NCI-H226 (cell line): ENCODE measurements at regions not wholly inside any gene's neighbourhood (a gene's known extent, or its start where the extent isn't known, plus 50 kb on each side); places are given as distances from the start of the nearest gene placed in this dataset.
A peak's percentile ranks its signal among the peaks of the same experiment; 100 is the strongest.
"Not testable (repeated sequence)": the region's sequence is repeated elsewhere in the genome, so short reads cannot be mapped to it uniquely, and the experiment has no call there.

Experiments used
- DNase-seq: peaks from one replicate; pipeline ENCODE4 v3.0.0-alpha.2; 2015

DNA sequence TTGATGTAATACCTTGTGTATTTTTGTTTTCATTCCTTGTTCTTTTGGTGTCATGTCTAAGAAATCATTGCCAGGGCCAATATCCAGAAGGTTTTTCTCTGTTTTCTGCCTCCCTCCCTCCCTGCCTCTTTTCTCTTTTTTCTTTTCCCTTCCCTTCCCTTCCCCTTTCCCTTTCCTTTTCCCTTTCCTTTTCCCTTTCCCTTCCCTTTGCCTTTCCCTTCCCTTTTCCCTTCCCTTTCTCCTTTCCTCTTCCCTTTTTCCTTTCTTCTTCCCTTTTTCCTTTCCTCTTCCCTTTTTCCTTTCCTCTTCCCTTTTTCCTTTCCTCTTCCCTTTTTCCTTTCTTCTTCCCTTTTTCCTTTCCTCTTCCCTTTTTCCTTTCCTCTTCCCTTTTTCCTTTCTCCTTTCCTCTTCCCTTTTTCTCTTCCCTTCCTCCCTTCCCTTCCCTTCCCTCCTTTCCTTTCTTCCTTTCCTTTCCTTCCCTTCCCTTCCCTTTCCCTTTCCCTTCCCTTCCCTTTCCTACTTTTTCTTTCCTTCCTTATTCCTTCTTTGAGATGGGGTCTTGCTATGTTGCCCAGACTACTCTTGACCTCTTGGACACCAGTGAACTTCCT, 646.1 kb downstream of the RAPGEF2 start:
- no peak for DNase-seq

DNA sequence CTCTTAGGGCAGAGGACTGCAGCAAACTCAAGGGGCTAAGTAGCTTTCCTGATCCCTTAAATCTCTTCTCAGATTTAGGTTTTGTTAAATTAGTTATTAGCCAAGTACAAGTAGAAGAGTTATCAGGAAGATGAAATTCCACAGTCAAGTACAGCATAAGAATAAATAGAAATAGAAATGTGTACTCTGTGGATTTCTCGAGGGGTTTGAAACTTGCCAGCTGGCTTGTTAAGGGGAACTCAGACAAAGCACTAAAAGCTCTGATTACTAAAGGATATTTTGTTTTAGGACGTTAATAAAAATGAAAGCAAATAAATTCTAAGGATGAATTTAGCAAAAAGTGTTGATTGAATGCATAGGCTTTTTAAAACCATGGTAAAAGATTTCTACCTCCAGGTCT, 654.6 kb downstream of the RAPGEF2 start:
- DNase-seq = no peak

DNA sequence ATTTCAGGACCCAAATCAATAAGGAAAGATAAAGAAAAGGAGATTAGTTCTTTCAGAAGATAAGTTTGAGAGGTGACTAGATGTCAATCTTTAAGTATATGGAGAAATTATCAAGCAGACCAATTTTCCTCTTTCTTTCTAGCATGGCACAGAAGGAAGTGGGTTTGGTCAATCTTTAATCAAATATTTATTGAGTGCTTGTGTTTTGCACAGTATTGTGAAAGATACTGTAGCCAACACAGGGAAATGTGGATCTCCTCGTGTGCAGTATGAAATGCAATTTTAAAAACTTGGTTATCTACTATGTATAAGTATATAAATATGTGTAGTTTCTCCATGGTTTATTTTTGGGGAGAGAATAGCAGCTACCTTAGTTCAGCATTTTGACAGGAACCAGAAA, 655.2 kb downstream of the RAPGEF2 start:
- DNase-seq = no peak

DNA sequence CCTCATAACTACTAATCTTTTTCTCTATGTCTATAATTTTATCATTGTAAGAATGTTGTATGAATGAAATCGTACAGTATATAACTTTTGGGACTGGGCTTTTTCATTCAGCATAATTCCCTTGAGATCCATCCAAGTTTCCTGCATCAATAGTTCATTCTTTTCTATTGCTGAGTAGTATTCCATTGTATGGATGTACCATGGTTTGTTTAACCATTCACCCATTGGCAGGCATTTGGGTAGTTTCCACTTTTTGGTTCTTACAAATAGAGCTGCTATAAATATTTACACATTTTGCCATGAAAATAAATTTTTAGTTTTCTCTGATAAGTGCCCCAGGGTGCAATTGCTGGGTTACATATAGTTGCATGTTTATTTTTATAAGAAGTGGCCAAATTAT, 659.8 kb downstream of the RAPGEF2 start:
- DNase-seq = no peak

DNA sequence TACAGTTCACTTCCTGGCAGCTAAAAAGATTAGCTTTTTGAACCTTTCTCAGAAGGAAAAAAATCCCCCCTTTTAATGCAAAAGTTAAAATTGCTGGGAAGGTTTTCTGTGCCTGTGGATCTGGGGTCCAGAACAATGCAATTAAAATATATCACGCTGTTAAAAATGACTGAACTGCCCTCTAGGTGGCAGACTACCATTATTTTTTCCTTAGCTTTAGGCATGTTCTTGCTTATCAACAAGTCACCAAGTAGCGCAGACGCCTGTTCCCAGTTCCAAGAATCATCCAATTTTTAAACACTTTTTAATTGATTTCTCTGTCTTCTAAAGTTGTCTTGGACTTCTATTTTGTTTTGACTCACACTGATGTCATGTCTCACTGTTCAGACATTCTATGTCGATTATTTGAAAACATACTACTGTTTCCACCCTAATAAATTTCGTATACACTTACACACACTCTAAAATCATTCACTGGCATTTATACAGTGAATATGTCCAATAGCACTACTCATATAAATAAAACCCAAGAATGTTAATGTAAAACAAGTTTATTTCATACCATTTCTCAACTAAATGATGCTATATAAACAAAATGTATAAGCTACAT, 661.6 kb downstream of the RAPGEF2 start:
- DNase-seq = no peak

DNA sequence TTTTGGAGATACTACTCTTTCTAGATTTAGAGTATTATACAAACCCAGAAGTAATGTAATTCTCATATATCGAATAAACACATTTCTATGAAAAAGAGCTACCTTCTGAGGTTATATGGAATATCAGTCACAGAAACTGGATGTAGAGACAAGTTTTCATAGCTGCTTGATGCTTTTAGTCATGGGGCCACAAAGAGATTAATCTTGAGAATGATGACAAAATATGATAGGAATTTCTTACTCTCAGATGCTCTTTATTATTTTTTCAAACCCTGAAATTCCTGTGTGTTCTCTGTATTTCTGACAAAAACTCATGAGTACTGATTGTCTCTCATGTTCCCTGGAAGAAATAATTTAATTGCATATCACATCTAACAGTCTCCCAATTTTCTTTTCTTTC, 662.5 kb downstream of the RAPGEF2 start:
- DNase-seq = peak; percentile 9

DNA sequence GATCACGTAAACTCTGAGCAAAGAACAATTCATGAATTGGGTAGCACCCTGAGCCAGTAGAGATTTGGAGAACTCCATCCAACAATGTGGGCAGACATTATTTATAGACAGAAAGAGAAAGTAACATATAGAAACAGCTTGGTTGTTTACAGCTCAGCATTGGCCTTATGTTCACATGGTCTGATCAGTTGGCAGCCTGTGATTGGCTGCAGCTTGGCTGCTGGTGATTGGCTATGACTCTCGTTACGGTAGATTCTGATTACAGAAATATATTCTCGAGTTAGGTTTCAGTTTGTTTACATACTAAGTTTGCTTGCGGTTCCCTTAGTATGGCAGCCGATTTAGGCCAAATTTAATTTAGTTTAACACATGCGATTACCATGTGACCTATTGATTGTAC, 663.4 kb downstream of the RAPGEF2 start:
- DNase-seq = no peak

DNA sequence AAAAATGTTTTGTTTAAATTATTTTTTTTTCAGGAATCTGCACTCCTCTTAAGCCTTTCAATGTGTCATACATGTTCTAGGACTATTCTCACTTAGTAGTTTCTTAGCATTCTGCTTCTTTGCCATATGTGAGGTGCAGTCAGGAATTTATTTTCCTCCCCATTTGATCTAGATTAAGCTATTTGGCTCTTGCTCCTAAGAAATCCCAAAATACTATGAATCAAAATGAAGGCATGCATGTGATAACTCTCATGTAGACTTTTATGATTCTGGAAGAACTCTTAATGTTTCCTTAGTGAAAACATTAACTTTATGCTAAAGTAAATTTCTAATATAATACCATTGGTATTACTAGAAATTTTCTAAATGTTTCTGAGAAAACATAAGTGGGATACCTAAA, 664.5 kb downstream of the RAPGEF2 start:
- DNase-seq = no peak

DNA sequence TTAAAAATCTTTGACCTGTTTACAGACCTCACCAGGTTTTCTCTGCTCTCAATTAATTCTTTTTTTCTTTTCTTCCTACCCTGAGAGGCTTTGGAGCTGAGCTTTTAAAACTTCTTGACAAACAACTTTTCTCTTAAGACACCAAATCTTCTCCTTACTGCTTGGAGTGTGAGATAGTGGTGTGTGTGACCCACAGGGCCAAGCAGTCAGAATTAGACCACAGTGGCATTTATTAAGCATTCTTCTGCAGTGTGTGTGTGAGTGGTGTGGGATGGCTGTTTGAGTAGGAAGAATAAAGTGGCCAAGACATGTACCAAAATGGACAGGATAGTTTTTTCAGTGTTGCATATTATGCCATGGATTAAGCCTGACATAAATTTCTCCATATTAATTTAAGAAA, 665.1 kb downstream of the RAPGEF2 start:
- no peak for DNase-seq

DNA sequence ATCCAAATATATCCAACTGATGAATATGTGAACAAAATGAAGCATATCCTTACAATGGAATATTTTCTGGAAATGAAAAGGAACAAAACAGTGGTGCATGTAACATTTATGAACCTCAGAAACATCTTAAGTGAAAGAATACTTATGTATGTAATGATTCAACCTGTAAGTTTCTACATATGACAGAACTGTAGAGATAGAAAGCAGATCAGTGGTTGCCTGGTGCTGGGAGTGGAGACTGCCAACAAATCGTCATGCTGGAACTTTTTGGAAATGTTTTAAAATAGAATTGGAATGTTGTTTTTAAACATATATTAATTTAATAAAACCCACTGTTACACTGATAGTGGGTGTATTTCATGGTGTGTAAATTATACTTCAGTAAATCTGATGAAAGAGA, 667.5 kb downstream of the RAPGEF2 start:
- DNase-seq = no peak

DNA sequence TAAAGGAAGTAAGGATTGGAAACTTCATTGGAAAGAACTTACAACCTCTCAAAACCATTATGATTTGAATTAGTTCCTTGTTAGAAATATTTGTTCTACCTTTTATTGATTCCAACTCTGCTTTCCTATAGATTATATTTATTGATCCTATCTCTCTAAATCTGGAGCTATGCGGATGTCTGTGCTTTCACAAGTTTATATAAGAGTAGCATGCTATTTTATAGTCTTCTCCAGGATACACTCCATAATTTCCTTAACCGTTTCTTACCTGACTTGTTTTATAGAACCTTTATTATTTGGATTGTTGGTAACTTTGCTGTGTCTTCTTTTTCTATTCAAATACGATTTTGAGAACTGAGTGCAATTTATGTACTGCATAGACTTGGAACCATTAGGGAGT, 668.1 kb downstream of the RAPGEF2 start:
- DNase-seq = no peak

DNA sequence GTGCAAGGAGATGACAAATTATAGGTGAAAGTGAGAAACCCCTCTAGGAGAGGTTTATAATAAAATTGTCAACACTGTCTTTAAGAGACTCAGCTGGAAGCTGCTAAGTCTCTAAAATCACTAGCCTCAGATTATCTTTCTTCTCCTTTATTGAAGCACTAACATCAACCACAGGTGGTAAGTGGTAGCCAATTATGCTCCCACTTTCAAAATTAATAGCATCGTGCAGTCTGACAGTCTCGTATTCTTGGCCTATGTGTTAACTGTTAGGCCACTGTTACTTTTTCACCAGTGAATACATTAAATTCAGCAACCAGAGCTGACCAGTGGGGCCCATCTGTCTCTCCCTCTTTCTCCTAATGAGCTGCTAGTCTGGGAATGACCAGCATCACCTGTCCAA, 674.1 kb downstream of the RAPGEF2 start:
- DNase-seq = no peak

DNA sequence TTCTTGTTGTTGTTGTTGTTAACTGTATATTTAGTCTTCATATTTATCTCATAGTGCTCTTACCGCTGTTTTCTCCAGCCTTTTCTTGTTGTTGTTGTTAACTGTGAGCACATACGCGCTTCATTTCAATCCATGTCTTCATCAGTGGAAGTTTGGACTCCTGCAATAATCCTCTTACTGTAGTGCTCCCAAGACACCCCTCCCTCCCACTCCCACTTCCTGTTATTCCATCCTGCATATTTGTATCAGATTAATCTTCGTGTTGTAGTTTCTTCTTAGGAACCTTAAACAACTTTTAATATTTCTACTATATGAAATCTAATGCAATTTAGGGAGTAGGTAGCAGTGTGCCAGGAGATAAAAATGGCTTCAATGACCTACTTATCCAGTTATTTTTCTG, 674.8 kb downstream of the RAPGEF2 start:
- no peak for DNase-seq

DNA sequence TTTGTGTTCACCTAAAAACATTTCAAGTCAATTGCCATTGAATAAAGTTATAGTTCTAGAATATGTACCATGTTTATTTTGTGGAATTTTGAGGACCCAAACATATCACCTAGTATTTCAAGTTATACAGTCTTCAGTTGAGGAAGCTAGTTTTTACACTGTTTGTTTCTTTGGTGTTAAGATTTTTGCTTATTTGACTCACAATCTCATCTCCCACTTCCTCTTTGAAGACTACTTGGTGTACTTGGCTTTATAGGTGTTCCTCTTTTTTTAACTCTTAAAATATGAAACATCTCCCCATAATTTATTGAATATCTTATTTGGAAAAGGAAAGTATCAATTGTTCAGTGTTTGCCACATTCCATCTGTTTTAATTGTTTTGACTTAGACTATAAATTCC, 675.4 kb downstream of the RAPGEF2 start:
- DNase-seq = no peak

DNA sequence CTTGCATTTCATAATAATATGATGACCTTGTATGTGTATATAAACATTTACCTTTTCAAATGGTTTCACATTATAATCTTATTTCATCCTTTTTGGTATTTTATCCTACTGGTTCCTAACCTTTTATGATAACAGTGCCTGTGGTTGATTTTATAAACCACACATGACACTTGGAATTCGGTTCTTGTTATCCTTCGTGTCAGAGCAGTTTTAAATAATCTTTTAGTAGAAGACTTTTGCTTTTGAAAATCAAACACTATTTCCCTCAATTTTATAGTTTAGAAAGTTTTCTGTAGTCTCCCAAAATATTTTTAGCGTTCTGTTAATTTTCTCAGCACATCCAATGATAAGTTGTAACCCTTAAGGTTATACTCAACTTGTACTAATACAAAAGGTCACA, 676.8 kb downstream of the RAPGEF2 start:
- DNase-seq = no peak

DNA sequence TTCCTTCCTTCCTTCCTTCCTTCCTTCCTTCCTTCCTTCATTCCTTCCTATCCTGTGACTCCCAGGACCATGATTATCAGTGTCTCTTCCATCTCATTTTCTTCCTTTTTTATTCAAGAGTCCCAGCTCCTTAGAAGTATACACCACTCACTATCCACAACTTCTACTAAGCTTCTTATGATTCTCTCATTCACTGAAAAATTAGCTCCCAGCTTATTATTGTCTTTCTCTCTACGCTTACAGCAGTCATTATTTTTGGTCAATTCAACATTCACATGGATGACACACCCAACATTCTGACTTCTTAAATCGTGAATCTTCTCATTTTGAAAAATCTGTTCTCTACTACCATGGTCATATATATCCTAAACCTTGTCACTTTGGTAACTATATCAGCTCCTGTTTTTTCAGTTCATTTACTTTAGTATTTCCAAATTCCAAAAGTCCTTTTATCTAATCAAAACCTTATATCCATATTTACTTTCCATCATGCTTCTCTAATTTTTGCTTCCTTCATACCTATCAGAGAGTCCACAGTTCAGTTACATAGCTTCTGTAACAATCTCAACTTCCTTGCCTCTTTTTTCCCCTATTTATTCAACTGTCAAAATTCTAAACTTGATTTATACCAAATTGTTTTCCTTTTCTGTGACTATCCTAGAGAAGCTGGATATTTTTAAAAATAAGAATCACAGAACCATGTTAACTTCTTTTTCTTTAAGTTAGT, 677.5 kb downstream of the RAPGEF2 start:
- DNase-seq = no peak

DNA sequence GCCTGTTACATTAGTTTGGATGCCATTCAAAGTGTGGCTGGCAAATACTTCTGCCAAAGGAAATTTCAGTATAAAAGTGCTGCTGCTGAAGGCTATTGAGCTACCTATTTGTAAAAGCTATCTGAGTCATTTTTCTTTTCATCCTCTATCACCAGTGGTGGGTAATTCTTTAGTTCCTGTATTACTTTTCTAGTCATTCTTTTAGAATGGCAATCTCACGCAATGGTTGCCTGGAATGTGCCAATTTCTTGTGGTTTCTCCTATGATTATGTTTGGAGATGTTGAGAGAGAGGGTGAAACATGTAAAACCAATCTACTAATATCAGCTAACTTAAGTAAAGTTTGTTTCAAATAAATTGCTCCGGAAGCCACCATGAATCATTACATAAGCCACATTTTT, 685.0 kb downstream of the RAPGEF2 start:
- DNase-seq = no peak

DNA sequence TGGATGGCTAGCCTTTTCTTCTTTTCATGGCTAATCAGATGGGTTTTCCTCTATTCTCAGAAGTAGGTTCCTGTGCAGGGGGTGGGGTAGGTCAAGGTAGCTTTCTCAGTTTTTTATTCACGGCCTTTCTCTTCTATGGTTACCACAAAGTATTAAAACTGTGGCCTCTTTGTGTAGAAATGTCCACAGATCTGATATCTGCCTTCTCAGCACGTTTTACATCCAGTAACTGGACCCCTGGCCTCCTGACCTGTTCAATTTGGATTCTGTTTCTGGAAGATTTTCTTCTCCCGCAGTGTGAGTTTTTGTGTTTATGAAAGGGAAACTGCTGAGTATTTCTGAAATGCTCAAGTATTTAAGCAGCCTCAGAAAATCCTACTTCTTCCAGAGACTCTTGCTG, 688.5 kb downstream of the RAPGEF2 start:
- DNase-seq = no peak

DNA sequence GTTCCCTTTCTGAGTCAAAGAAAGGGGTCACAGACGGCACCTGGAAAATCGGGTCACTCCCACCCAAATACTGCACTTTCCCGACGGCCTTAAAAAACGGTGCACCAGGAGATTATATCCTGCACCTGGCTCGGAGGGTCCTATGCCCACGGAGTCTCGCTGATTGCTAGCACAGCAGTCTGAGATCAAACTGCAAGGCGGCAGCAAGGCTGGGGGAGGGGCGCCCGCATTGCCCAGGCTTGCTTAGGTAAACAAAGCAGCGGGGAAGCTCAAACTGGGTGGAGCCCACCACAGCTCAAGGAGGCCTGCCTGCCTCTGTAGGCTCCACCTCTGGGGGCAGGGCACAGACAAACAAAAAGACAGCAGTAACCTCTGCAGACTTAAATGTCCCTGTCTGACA, 701.7 kb downstream of the RAPGEF2 start:
- DNase-seq = not testable (repeated sequence)

DNA sequence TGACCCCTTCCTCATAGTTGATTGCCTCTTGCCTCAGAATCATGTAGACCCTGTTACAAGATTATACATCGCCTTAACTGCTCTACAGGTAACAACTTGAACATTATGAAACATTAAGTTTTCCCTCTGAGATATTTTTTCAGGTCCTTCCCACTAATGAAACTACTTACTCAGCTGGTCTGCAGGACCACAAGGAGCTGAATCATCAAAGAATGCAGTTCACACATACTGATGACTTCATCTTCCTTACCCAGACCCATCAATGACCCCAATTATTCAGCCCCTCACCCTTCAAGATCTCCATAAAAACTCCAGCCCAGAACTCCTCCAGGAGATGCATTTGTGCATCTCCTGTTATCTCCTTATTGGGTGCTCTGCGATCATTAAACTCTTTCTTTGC, 720.9 kb downstream of the RAPGEF2 start:
- DNase-seq = no peak

DNA sequence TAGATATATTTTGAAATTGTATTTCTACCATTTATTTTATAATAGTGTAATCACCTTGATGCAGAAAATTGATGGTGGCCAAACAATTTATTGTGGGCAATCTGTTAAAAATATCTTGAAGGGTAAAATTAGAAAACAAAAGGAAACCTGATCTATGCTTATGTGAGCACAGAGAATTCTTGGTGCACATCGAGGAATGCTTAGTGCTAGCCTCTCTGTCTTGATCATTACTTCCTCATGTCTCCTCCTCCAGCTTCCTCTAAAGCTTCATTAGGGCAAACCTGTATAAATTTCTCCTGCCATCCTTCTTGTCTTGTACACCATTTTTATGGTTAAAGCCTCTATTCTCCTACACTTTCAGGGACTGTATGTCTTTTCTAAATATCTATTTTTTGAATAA, 725.8 kb downstream of the RAPGEF2 start:
- no peak for DNase-seq

DNA sequence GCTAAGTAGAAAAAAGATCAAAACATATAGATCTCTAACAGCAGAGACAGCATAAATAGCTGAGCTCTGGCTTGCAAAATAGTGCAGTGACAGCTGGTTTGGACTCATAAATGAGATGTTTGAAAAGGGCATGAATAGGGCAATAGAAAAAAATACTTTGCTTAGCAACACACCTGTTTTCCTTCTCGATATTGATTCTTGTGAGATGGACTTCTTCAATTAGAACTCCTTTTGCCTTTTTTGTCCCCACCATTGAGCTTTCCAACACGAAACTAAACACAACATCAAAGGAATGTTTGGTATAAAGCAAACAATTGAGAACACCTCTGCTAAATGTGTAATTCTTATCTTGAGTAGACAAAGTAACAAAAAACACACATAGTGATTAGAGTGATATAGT, 726.3 kb downstream of the RAPGEF2 start:
- no peak for DNase-seq

DNA sequence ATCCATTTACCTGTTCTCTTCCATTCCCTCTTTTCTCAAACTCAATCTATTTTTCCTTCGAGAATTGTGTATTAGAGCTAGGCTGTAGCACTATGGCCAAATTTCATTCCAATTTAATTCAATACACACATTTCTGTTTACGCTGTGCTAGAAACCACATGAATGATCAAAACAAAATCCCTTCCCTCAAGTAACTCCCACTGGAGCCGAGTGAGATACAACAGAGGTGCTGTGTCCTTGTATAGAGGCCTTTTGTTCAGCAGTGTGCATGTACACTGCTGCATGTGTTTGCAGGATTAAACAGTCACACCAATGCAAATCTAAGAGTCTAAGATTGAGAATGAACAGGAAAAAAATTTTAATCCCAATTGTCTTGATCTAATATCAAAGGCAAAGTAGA, 734.2 kb downstream of the RAPGEF2 start:
- DNase-seq = no peak

DNA sequence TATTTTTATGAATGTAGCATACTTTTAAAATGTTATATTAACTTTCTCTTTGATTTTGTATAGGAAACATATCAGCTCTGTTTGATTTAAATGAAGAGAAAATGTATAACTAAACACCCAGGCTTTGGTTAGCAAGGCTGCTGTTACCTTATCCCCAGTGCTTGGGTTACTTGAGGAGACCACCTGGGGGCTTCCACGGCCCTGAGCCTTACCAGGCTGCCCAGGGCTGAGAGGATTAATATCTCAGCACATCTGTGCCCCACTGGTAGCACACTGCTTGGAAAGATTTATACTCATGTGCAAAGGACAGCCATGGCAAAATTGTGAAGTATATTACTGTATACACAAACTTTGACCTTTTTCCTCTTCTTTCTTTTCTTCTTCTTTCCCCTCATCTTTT, 752.9 kb downstream of the RAPGEF2 start:
- DNase-seq = no peak

DNA sequence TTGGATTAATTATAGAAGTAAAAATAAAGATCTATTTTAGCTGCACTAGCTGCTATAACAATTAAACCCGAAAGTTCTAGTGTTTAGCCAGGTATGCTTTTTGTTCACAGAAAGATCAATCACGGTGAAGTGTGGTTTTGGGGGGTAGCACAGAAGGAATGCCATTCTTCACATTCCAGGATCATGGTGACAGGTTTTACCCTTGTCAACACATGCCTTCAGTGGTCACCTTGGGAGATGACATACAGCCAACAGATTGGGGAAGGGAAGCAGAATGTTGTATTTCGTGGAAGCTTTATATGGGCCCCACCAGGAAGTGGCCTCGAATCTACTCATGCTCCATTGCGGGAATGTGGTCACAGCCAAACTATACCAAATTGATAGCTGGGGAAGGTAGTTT, 753.6 kb downstream of the RAPGEF2 start:
- DNase-seq = no peak
